Loucy (cell line): ENCODE measurements at regions not wholly inside any gene's neighbourhood (a gene's known extent, or its start where the extent isn't known, plus 50 kb on each side); places are given as distances from the start of the nearest gene placed in this dataset.

Source experiments
- H2AFZ ChIP-seq: fragments of 200-600 bp; sonication (generic); 2 replicates; pipeline ENCODE4 v1.6.0; 2016; ENCODE audit warnings: antibody characterized with exemption, mild to moderate bottlenecking, low read length, moderate library complexity
- H3F3A ChIP-seq: fragments of 200-600 bp; 2 replicates; pipeline ENCODE4 v1.6.0; 2016; ENCODE audit warnings: antibody characterized with exemption, low read depth, mild to moderate bottlenecking
- H3K27me3 ChIP-seq: fragments of 200-600 bp; sonication (generic); 2 replicates; pipeline ENCODE4 v1.6.1; 2014; ENCODE audit warnings: low read length, mild to moderate bottlenecking; ENCODE audit not compliant: insufficient read depth, poor library complexity, severe bottlenecking
- H3K36me3 ChIP-seq: fragments of 200-600 bp; sonication (generic); 2 replicates; pipeline ENCODE4 v1.6.1; 2016; ENCODE audit warnings: low read length; ENCODE audit not compliant: insufficient read depth
- H3K4me1 ChIP-seq: fragments of 200-600 bp; sonication (generic); 2 replicates; pipeline ENCODE4 v1.5.1; 2014; ENCODE audit warnings: low read length, mild to moderate bottlenecking; ENCODE audit not compliant: insufficient read depth, poor library complexity, severe bottlenecking
- H3K4me2 ChIP-seq: fragments of 200-600 bp; sonication (generic); 2 replicates; pipeline ENCODE4 v1.6.0; 2014; ENCODE audit warnings: antibody characterized with exemption, low read length, low read depth, mild to moderate bottlenecking; ENCODE audit not compliant: poor library complexity, severe bottlenecking
- H3K4me3 ChIP-seq: fragments of 200-600 bp; sonication (generic); 2 replicates; pipeline ENCODE4 v1.5.1; 2014; ENCODE audit warnings: low read length, mild to moderate bottlenecking, mixed read lengths; ENCODE audit not compliant: poor library complexity, severe bottlenecking
- H3K79me2 ChIP-seq: fragments of 200-600 bp; sonication (generic); 2 replicates; pipeline ENCODE4 v1.6.1; 2014; ENCODE audit warnings: low read length; ENCODE audit not compliant: insufficient read depth
- H3K9ac ChIP-seq: fragments of 200-600 bp; sonication (generic); 2 replicates; pipeline ENCODE4 v1.6.0; 2014; ENCODE audit warnings: mild to moderate bottlenecking, low read depth, low read length, moderate library complexity; ENCODE audit not compliant: poor library complexity, severe bottlenecking
- H3K9me2 ChIP-seq: fragments of 200-600 bp; sonication (generic); replicated peaks from 2 replicates; pipeline ENCODE4 v1.6.1; 2016; ENCODE audit warnings: low read depth, low read length, mixed read lengths
- H3K9me3 ChIP-seq: fragments of 200-600 bp; sonication (generic); 2 replicates; pipeline ENCODE4 v1.6.1; 2014; ENCODE audit warnings: mild to moderate bottlenecking, antibody characterized with exemption, low read length, low read depth; ENCODE audit not compliant: insufficient read depth
- H4K20me1 ChIP-seq: fragments of 200-600 bp; sonication (generic); 2 replicates; pipeline ENCODE4 v1.6.0; 2014; ENCODE audit warnings: antibody characterized with exemption, low read length, mild to moderate bottlenecking; ENCODE audit not compliant: insufficient read depth, poor library complexity, severe bottlenecking
- CTCF ChIP-seq: fragments of 200-600 bp; sonication (generic); conservative IDR thresholded peaks from 2 replicates; pipeline ENCODE4 v1.5.1; 2014; ENCODE audit warnings: mild to moderate bottlenecking, antibody characterized with exemption, low read length
- EZH2phosphoT487 ChIP-seq: fragments of 200-600 bp; IDR thresholded peaks from 2 replicates; pipeline ENCODE4 v1.6.1; 2018; ENCODE audit warnings: antibody characterized with exemption, mild to moderate bottlenecking, moderate library complexity, borderline replicate concordance

GRCh38 chr18:67300498-67300897, 216.0 kb downstream of the DSEL start:
- Histone ChIP-seq H4K20me1 (no peaks in the 10 kb centered on the region), H3K4me3 (no peak overlapping the region), H3K27me3 (no peaks in the 10 kb centered on the region), H3K9me3 (peaks cover 27% of the 10 kb centered on the region; the same call in 1 of the 2 replicates), H3F3A (no peaks in the 10 kb centered on the region), H3K36me3 (no peaks in the 10 kb centered on the region), H2AFZ (no peak overlapping the region), H3K4me1 (no peaks in the 10 kb centered on the region), H3K4me2 (no peak overlapping the region), H3K79me2 (no peaks in the 10 kb centered on the region), H3K9ac (no peak overlapping the region), H3K9me2 (peaks cover 2% of the 10 kb centered on the region; the same call in 1 of the 2 replicates)
- TF ChIP-seq CTCF (no peak), EZH2phosphoT487 (no peak)

GRCh38 chr18:67292814-67293213, 223.7 kb downstream of the DSEL start:
- Histone ChIP-seq H3K9ac (no peak overlapping the region), H3K4me3 (no peak overlapping the region), H4K20me1 (no peaks in the 10 kb centered on the region), H3K4me2 (no peak overlapping the region), H3K79me2 (no peaks in the 10 kb centered on the region), H3K36me3 (no peaks in the 10 kb centered on the region), H2AFZ (no peak overlapping the region), H3K9me2 (no peaks in the 10 kb centered on the region), H3F3A (no peaks in the 10 kb centered on the region), H3K4me1 (no peaks in the 10 kb centered on the region), H3K9me3 (0 out of 2 replicates have a peak, but pooled peaks cover 4% of the 10 kb centered on the region), H3K27me3 (no peaks in the 10 kb centered on the region)
- no peak for TF ChIP-seq CTCF
- no peak for TF ChIP-seq EZH2phosphoT487

GRCh38 chr18:67290421-67290820, 226.1 kb downstream of the DSEL start:
- no peak overlapping the region for H3K4me2 ChIP-seq
- no peak overlapping the region for H3K9ac ChIP-seq
- H2AFZ ChIP-seq: no peak overlapping the region
- H3F3A ChIP-seq: no peaks in the 10 kb centered on the region
- no peaks in the 10 kb centered on the region for H3K79me2 ChIP-seq
- H4K20me1 ChIP-seq: no peaks in the 10 kb centered on the region
- no peaks in the 10 kb centered on the region for H3K4me1 ChIP-seq
- TF ChIP-seq EZH2phosphoT487: no peak
- no peak for TF ChIP-seq CTCF
- H3K36me3 ChIP-seq: no peaks in the 10 kb centered on the region
- H3K4me3 ChIP-seq: no peak overlapping the region
- H3K27me3 ChIP-seq: no peaks in the 10 kb centered on the region
- 0 out of 2 replicates have a peak, but pooled peaks cover under 1% of the 10 kb centered on the region for H3K9me3 ChIP-seq
- no peaks in the 10 kb centered on the region for H3K9me2 ChIP-seq
